ENCODE measurements at regions not wholly inside any gene's neighbourhood (a gene's known extent, or its start where the extent isn't known, plus 50 kb on each side); places are given as distances from the start of the nearest gene placed in this dataset.
"Not testable (repeated sequence)": the region's sequence is repeated elsewhere in the genome, so short reads cannot be mapped to it uniquely, and the experiment has no call there.

DNA sequence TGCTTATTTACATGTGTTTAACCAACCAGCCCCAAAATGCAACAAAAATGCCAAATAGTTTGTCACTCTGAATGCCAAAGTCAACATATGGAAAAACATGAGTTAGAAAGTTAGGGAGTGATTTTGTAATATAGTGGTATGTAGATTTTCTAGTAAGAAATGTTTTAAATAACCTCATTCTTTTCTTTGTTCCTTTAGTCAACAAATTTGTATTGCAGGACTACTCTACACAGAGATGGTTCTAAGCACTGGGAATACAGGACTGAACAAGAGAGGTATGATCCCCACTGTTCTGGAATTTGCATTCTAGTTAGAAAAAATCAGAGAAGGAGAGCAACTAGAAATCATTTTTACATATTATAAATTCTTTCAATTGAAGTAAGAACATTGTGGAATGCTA lies 218.8 kb upstream of the ANXA10 start:
- DNase-seq (no peak), ATAC-seq (no peak)
- no peak overlapping the region for H3K27ac Mint-ChIP-seq
- POLR2A ChIA-PET = no interaction called here
- intact Hi-C loops (cut with micrococcal nuclease) = no loop called here
- no peaks in the 10 kb centered on the region for H3K27me3 Mint-ChIP-seq
- H3K4me1 Mint-ChIP-seq (ENCODE audit: low read depth) = no peaks in the 10 kb centered on the region
- H3K36me3 Mint-ChIP-seq (ENCODE audit: low read depth) = no peaks in the 10 kb centered on the region
- TF ChIP-seq, protein P1, sequence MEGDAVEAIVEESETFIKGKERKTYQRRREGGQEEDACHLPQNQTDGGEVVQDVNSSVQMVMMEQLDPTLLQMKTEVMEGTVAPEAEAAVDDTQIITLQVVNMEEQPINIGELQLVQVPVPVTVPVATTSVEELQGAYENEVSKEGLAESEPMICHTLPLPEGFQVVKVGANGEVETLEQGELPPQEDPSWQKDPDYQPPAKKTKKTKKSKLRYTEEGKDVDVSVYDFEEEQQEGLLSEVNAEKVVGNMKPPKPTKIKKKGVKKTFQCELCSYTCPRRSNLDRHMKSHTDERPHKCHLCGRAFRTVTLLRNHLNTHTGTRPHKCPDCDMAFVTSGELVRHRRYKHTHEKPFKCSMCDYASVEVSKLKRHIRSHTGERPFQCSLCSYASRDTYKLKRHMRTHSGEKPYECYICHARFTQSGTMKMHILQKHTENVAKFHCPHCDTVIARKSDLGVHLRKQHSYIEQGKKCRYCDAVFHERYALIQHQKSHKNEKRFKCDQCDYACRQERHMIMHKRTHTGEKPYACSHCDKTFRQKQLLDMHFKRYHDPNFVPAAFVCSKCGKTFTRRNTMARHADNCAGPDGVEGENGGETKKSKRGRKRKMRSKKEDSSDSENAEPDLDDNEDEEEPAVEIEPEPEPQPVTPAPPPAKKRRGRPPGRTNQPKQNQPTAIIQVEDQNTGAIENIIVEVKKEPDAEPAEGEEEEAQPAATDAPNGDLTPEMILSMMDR (IDR thresholded peaks at IDR 0.05) = no peak
- no peaks in the 10 kb centered on the region for H3K9me3 Mint-ChIP-seq
- H3K4me3 Mint-ChIP-seq = no peak overlapping the region
- CTCF ChIA-PET = no interaction called here

DNA sequence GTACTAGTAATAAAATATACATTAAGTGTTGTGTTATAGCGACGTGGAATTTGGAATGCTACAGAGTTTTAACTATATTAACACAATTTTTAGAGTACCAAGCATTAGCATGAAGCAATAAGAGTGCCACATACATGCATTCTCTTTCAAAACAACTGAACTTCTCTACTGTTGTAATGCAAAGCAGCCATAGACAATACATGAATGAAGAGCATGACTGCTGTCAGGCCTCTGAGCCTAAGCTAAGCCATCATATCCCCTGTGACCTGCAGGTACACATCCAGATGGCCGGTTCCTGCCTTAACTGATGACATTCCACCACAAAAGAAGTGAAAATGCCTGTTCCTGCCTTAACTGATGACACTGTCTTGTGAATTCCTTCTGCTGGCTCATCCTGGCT lies 216.2 kb upstream of the ANXA10 start:
- intact Hi-C loops (cut with micrococcal nuclease); DNase-seq; CTCF ChIA-PET; ATAC-seq; POLR2A ChIA-PET; H3K27me3 Mint-ChIP-seq; H3K4me1 Mint-ChIP-seq (ENCODE audit: low read depth); H3K9me3 Mint-ChIP-seq; H3K36me3 Mint-ChIP-seq (ENCODE audit: low read depth); H3K27ac Mint-ChIP-seq; H3K4me3 Mint-ChIP-seq: not testable (repeated sequence)

DNA sequence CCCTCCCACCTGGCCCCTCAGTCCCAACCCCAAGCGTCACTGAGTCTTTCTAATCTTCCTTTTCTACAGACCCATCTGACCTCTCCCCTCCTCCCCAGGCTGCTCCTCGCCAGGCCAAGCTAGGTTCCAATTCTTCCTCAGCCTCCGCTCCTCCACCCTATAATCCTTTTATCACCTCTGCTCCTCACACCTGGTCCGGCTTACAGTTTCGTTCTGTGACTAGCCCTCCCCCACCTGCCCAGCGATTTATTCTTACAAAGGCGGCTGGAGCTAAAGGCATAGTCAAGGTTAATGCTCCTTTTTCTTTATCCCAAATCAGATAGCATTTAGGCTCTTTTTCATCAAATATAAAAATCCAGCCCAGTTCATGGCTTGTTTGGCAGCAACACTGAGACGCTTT lies 214.5 kb upstream of the ANXA10 start:
- H3K36me3 Mint-ChIP-seq (ENCODE audit: low read depth); CTCF ChIA-PET; DNase-seq; intact Hi-C loops (cut with micrococcal nuclease); H3K4me1 Mint-ChIP-seq (ENCODE audit: low read depth); H3K27me3 Mint-ChIP-seq; H3K27ac Mint-ChIP-seq; POLR2A ChIA-PET; H3K4me3 Mint-ChIP-seq; H3K9me3 Mint-ChIP-seq; ATAC-seq: not testable (repeated sequence)

DNA sequence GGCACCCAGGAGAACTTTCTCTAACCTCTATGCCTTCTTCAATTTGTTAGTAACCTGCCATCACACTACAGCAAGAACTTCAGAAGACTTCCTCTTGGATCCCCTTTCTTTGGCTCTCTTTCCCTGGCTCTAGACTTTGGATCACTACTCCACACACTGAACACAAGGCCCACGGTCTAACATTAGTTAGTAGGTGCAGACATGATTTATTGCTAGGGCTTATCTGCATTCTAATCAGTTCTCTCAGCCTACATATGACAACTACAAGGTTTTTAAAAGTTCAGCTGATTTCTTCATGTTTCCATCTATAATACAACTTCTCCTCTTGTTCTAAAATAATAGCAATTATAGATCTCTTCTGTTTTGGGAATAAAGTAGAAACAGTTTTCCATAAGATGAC lies 209.1 kb upstream of the ANXA10 start:
- H3K4me3 Mint-ChIP-seq = no peak overlapping the region
- H3K4me1 Mint-ChIP-seq (ENCODE audit: low read depth) = no peaks in the 10 kb centered on the region
- H3K9me3 Mint-ChIP-seq = no peaks in the 10 kb centered on the region
- intact Hi-C loops (cut with micrococcal nuclease) = no loop called here
- TF ChIP-seq, protein P1 (IDR thresholded peaks at IDR 0.05) = no peak
- no peak overlapping the region for H3K27ac Mint-ChIP-seq
- DNase-seq = no peak
- no peaks in the 10 kb centered on the region for H3K27me3 Mint-ChIP-seq
- H3K36me3 Mint-ChIP-seq (ENCODE audit: low read depth) = no peaks in the 10 kb centered on the region
- POLR2A ChIA-PET = no interaction called here
- CTCF ChIA-PET = no interaction called here
- ATAC-seq = no peak

DNA sequence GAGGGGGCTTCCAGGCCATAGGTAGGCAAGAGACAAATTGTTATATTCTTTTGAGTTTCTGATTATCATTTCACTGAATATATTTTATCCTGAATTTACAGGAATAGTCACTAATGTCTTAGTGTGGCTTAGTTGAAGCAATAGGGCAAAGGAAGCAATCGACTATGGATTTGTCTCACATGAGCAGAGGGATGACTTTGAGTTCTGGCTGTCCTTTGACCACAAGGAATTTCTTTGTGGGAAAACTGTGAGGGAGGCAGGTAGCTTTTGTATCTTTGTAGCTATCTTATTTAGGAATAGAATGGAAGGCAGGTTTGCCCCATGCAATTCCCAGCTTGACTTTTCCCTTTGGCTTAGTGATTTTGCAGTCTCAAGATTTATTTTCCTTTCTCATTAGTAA lies 207.3 kb upstream of the ANXA10 start:
- intact Hi-C loops (cut with micrococcal nuclease) = no loop called here
- CTCF ChIA-PET = no interaction called here
- DNase-seq (no peak), ATAC-seq (no peak)
- Mint-ChIP-seq H3K27me3 (no peaks in the 10 kb centered on the region), H3K4me1 (ENCODE audit: low read depth) (no peaks in the 10 kb centered on the region), H3K27ac (no peak overlapping the region), H3K9me3 (peaks cover 4% of the 10 kb centered on the region), H3K36me3 (ENCODE audit: low read depth) (no peaks in the 10 kb centered on the region), H3K4me3 (no peak overlapping the region)
- TF ChIP-seq, protein P1 (IDR thresholded peaks at IDR 0.05) = no peak
- POLR2A ChIA-PET = no interaction called here

DNA sequence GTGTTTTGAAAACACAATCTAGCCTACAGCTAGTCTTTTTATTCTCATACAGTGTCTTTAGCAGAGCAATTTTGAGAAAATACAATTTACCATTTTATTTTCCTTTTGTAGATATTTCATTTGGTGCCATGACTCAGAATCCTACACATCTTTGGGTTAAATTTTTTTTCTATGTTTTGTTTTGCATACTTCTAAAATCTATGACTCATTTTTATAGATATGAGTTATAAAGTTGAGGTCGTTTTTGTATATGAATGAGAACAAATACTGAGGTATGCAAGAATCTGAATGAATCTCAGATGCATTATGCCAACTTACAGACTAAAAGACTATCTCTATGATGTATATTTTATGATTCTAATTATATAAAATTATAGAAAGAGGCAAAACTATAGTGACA lies 206.5 kb upstream of the ANXA10 start:
- Mint-ChIP-seq H3K27ac (no peak overlapping the region), H3K4me1 (ENCODE audit: low read depth) (no peaks in the 10 kb centered on the region), H3K4me3 (no peak overlapping the region), H3K27me3 (no peaks in the 10 kb centered on the region), H3K9me3 (peaks cover 5% of the 10 kb centered on the region), H3K36me3 (ENCODE audit: low read depth) (no peaks in the 10 kb centered on the region)
- no peak for ATAC-seq
- DNase-seq = no peak
- ChIA-PET CTCF (no interaction called here), POLR2A (no interaction called here)
- TF ChIP-seq, protein P1 (IDR thresholded peaks at IDR 0.05) = no peak
- intact Hi-C loops (cut with micrococcal nuclease) = no loop called here
